ENCODE measurements at regions not wholly inside any gene's neighbourhood (a gene's known extent, or its start where the extent isn't known, plus 50 kb on each side); places are given as distances from the start of the nearest gene placed in this dataset.

DNA sequence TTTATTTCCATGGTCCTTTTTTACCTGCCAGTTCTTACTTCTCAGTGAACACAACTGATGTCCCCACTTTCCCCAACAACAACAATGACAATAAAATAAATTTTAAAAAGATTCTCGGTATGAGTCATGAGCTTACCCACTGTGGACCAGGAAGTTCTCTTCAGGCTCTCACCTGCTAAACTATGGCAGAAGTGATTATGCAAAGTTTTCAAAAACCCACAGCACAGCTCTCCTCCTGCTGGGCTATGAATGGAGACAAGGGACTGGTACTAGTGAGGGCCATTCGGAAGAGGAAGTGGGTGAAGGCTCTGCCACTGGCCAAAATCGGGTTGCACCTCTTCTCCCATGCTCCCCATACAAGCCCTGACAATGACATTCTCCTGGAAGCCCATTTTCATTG, 429.4 kb downstream of the PIK3R1 start:
- TF ChIP-seq EZH2phosphoT487 (IDR thresholded peaks at IDR 0.05) (no peak), EZH2 (IDR thresholded peaks at IDR 0.05) (no peak)
- TF ChIP-seq, protein P1, sequence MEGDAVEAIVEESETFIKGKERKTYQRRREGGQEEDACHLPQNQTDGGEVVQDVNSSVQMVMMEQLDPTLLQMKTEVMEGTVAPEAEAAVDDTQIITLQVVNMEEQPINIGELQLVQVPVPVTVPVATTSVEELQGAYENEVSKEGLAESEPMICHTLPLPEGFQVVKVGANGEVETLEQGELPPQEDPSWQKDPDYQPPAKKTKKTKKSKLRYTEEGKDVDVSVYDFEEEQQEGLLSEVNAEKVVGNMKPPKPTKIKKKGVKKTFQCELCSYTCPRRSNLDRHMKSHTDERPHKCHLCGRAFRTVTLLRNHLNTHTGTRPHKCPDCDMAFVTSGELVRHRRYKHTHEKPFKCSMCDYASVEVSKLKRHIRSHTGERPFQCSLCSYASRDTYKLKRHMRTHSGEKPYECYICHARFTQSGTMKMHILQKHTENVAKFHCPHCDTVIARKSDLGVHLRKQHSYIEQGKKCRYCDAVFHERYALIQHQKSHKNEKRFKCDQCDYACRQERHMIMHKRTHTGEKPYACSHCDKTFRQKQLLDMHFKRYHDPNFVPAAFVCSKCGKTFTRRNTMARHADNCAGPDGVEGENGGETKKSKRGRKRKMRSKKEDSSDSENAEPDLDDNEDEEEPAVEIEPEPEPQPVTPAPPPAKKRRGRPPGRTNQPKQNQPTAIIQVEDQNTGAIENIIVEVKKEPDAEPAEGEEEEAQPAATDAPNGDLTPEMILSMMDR (IDR thresholded peaks at IDR 0.05), result no peak

Data from neural progenitor cell (in vitro differentiated cells).